ENCODE measurements at regions not wholly inside any gene's neighbourhood (a gene's known extent, or its start where the extent isn't known, plus 50 kb on each side); places are given as distances from the start of the nearest gene placed in this dataset.

DNA sequence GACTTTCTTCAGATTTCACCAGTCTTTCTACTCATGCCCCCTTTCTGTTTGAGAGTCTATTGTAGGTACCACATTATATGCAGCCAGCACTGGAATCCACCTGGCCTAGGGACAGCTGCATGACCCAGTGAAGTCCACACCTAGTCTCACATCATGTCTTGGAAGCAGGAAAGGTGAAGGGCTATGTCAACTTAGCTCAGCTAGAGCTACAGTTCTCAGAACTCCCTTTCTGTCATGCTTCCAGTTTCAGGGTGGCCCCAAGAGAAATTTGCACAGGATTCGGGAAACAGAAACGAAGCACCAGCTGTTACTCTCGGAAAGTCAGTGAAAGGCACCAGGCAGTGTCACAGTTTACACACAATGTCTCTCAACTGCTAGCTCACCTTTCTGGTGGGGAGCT is 51.6 kb upstream of the NLRP1 start:
- DNase-seq, result no peak

DNA sequence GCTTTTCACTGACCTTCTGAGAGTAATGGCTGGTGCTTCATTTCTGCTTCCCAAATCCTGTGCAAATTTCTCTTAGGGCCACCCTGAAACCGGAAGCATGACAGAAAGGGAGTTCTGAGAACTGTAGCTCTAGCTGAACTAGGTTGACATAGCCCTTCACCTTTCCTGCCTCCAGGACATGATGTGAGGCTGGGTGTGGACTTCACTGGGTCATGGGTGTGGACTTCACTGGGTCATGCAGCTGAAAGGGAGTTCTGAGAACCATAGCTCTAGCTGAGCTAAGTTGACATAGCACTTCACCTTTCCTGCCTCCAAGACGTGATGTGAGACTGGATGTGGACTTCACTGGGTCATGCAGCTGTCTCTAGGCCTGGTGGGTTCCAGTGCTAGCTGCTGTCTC is 54.3 kb upstream of the NLRP1 start:
- DNase-seq, result no peak

DNA sequence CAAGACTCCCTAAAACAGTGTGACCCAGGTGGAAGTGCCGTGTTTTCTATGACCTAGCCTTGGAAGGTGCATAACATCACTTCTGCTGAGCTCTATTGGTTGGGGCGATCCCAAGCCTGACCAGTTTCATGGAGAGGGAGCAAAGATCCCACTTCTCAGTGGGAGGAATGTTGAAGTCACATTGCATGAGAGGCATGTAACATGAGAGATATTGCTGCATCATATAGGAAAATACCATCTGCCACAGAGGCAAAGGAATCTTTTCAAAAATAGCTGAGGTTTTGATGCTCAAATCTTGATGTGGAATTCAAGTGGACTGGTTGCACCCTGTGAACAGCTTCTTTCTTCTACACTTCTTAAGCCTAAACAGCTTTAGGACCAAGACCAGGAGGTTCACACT is 56.4 kb upstream of the NLRP1 start:
- DNase-seq, result no peak

DNA sequence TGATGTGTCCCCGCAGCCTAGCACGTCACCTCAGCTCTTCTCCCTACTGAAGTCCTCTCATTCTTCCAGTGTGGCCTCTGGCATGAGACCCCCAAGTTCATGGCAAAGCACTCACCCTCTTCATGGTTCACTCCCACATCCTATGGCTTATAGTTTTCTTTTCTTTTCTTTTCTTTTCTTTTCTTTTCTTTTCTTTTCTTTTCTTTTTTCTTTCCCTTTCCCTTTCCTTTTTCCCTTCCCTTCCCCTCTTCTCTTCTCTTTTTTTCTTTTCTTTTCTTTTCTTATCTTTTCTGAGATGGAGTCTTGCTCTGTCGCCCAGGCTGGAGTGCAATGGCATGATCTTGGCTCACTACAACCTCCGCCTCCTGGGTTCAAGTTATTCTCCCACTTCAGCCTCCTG is 58.4 kb upstream of the NLRP1 start:
- no peak for DNase-seq

DNA sequence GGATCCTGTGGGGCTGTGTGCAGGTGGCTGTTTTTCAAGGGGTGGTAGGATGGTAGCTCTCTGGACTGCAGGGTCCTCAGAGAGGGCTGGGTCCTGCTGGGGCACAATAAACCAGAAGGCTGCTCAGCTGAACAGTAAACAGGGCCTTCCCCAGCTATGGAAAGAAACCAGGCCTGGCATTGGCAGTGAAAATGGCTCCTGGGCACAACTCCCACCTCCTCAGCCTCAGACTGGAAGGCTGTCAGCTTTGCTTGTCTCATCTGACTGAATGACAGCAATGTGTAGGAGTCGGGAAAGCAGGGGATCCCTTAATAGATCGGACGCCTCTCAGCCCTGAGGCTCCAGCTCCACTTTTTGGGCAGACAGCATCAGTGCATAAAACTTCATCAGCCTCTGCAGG is 59.8 kb upstream of the NLRP1 start:
- no peak for DNase-seq

DNA sequence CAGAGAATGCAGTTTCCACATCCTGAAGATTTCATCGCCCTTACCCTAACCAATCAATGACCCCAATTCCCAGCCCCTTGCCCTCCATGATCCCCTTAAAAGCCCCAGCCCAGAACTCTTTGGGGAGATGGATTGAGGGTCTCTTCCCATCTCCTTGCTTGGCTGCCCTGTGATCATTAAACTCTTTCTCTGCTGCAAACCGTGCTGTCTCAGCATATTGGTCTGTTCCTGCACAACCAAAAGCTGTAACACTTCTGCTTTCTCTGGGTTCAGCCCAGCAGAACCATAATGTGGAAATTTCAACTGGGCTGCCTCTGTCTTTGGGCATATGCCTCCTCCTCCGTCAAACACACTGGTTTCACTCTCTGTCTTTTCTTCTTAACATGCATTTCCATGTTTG is 67.0 kb upstream of the NLRP1 start:
- DNase-seq, result no peak

DNA sequence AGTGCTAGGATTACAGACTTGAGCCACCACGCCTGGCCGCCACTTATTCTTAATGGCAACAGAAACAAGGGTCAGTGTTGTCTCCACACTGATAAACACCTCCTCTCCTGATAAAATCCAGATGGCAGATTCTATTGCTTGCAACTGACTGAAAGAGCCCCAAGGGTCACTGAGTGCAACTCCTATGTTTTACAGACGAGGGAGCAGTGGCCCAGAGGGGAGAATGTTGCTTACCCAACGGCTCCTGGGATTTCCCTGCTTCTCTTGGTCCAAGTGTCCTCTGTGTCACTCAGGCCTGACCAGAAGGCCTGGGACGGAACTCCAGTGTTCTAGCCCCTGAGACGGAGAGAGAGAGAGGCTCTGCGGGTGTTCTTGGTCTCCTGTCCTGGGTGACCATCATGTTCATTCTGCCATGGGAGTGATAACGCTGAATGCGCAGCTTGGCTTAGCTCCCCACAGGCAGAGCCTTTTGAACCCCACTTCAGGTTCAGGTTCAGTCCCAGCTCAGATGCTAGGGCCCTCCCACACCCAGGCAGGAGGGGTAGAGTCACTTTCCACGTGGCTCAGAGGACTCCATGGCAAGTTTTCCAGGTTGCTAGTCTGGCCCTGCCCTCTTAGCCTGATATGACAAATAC is 77.3 kb upstream of the NLRP1 start:
- no peak for DNase-seq

DNA sequence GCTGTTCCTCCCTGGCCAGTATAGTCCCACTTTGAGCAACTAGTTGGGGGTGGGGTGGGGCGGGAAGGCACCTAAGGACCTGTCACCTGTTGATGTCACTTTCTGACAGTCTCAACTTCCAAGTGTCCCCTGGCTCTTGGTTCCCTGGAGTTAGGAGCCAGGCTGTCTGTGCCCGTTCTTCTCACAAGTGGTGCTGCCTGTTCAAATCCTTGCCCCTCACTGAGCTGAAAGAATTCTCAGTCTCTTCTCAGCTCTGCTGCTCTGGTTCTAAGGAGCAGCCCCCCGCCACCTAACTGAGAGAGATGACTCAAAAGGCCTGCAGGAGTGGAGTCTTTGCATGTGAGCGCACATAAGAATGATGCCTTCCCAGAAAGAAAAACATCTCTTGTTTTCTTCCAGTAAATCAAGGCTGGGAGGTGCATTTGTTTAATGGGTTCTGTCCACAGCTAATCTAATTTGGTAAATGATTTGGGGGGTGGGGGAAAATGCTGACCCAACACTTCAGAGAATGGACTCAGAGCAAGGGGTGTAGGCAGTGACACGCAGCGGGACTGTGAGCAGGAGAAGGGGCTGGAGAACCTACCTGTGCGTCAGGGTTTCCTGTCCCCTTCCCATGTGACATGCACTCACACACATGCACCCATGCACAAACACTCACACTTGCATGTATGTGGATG is 78.2 kb upstream of the NLRP1 start:
- no peak for DNase-seq

DNA sequence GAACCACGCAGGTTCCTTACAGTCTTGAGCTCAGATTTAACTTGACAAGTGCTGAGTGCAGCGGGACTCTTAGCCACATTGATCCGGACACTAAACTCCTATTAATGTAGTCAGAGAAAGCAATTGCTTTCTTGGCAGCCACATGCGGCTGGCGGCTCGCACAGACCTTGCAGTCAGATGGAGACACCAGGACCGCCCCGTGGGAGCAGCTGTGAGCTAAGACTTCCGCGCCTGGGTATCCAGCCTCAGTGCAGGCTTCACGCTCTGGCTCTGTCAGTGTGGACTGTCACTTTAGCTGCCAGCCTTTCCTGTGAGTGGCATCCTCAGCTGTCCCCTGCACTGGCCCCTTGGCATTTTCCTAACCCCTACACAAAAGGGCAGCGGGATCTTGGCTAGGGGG is 80.9 kb upstream of the NLRP1 start:
- DNase-seq, result no peak

DNA sequence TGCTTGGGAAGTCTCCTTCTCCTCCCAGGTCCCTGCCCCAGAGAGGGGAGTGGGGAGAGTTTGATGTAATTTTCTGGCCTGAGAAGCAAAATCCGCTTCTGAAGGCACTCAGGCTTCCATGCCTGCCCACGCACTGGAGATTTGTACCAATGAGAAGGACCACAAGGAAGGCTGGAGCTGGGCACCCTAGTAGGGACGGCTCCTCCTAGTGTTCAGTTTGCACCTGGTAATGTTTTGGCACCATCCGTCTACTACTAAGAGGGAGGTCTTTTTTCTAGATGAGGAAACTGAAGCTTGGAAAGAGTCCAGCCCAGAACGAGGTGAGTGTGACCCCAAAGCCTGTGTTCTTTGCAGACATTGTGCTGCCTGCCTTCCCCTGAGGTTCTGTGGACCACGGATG is 83.6 kb upstream of the NLRP1 start:
- peak; percentile 34 for DNase-seq

DNA sequence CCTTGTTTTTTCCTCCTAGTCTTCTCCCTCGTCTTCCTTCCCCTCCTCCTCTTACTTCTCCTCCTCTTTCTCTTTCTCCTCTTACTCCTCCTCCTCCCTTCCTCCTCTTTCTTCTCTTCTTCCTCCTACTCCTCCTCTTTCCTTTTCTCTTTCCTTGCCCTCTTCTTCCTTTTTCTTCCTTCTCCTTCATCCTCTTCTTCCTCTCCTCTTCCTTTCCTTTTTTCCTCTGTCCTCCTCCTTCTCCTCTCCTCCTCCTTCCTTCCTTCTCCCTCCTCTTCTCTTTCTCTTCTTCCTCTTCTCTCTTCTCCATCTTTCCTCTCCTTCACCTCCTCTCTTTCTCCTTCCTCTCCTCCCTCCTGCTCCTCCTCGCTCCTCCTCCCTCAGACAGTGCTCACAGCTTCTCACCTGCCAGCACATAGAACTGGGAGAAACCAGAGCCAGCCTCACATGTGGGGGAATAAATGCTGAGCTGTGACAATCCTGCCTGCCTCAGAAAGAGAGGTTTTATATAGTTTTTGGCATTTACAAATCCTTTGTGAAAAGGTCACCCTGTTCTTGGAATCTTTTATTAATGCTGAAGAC is 84.3 kb upstream of the NLRP1 start:
- DNase-seq, result no peak

DNA sequence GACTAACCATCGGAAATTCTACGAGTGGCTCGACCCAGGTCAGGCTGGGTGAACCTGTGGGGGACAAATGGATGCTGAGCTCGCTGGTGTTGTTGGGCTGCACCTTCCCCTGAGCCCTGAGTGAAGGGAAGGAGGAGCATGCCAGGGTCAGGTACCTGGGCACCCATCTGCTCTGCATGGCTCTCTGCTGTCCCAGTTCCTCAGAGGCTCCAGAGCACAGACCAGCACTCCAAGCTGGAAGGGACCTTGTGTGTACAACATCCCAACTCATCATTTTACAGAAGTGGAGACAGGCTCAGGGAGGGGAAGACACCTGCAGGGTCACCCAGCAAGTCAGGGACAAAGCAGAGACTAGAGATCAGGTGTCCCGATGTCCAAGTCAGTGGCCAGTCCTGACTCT is 84.9 kb upstream of the NLRP1 start:
- no peak for DNase-seq

DNA sequence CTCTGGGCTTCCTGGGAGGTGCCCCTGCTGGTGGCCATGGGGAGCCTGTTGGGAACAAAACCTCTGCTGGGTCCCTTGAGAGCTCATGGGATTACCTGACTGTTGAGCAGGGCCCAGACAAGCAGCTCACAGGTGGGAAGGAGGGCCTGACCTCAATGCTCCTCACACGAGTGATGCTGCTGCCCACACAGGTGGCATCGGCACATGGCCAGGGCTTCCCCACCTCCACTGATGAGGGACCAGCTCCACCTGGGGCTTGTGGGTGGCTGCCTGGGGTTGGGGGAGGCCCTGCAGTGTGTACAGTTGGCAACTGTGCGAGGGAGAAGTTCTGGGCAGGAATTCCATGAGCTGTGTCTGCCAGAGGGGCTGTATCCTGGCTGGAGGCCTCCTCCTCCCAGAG is 87.8 kb upstream of the NLRP1 start:
- no peak for DNase-seq

DNA sequence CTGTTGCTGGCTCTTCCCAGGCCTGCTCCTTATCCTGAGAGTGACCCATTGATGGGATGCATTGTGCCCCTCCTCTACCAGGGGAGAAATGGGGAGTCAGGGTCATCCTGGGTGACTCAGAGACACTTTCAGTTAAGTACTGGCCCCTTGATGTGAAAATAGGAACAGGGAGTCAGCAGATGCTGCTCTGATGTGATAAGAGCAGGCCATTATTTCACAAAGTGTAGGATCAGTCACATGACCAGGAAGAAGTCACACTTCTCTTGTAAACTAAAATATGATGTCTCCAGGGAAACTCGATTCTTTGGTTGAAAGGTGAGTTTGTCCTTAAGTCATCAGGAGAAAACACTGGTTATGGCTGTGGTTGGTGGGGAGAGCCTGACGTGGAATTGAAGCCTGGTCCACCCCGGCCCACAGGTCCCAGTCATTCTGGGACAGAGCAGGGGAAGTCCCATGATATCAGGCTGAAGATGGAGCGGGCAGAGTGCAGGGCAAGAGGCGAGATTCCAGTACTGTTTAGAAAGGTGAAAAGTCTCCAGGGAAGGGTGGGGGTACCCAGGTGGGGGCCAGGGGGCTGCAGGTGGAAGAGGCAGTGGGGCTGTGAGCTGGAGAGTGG is 88.6 kb upstream of the NLRP1 start:
- no peak for DNase-seq

DNA sequence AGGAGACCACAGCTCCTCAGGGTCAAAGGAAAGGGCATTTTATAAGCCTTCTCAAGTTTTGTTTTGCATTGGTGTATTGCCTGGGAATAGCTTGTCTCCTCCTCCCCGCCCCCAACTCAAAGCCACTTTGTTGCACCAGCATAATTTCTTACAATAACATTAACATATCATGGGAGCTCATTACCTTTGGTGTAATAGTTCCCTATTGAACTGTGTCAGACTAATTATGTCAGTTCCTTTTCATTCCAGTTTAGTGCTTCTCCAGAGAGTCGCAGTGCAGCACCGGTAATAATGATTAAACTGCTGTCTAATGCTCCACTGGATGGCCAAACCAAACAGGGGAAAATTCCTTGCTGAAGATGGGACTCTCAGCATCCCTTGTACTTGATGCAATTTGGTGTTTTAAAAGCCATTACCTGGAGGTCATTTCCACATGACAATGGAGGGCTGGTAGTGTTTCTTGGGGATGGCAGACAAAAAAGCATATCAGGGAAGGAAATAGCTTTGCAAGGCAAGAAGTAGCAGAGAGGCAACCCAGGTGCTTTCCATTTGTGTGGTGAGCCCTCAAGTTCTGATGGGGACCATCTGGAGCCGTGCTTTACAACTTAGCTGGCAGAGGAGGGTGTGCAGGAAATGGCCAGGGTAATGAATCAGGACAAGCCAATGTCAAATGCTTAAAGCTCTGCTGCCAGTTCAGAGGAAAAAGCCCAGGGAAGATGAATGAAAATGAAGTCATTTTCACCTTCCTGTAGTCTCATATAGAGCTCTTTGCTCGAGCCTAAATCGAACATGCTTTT is 91.5 kb upstream of the NLRP1 start:
- DNase-seq, result peak; percentile 12

DNA sequence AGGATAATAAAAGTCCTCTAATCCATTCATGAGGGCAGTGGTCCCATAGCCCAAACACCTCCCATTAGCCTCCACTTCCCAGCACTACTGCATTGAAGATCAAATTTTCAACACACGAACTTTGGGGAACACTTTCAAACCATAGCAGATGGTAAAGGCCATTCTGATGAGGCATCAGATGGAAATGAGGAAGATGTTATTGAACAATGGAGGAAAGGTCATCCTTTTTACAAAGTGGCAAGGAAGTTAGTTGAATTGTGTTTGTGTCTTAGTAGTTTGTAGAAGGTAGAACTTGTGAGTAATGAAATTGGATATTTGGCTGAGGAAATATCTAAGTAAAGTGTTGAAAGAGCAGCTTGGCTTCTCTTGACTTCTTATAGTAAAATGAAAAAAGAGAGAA is 93.3 kb upstream of the NLRP1 start:
- no peak for DNase-seq

DNA sequence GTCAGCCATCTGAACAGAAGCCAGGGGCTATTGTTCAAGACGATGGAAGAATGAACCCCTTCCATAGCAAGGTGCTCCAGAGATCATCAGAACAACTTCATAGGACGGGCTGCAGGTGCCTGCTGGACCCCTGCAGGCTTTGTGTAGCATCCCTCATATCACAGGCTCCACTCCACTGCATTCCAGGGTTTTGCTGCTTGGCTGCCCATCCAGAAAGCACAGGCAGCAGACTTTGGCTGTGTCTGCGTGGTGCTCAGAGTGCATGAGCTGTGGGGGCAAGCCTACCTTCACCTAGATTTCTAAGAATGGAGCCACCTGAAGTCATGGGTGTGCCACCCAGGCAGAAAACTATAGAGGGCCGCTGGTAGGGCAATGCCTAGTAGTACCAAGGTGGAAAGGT is 93.9 kb upstream of the NLRP1 start:
- DNase-seq, result no peak

DNA sequence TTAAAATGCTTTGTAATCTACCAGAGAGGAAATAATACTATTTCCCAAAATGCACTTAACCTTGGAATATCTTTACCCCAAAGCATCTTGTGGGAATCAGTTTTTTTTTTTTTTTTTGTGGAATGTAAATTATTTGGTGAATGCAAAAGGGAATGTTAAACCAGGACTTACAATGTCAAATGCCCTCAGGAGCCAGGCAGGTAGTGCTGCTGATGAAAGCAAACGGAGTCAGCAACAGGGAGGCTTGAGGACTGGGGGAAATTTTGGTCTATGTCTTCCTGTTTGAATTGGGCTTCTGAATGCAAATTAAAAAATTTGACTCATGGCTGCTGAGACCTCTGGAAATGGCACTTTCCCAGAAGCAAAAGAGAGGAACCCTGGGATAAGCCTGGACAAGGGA is 96.5 kb upstream of the NLRP1 start:
- no peak for DNase-seq

DNA sequence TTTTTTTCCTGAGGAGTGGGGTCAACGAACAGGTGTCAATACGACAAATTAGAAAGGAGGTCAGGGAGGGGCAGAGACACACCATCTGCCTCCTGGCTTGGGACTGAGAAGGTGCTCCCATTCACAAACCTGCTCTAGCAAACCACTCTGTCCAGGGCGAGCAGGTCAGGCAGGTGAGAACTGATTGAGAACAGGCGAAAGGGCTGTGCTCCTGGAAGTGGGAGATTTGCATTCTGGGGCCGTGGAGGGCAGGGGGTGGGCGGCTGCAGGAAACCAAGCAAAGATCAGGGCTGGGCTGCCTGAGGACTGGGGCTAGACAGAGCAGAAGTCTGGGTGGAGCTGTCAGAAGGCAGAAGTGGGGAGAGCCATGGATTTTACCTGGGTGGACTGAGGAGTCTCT is 98.9 kb upstream of the NLRP1 start:
- DNase-seq, result no peak

DNA sequence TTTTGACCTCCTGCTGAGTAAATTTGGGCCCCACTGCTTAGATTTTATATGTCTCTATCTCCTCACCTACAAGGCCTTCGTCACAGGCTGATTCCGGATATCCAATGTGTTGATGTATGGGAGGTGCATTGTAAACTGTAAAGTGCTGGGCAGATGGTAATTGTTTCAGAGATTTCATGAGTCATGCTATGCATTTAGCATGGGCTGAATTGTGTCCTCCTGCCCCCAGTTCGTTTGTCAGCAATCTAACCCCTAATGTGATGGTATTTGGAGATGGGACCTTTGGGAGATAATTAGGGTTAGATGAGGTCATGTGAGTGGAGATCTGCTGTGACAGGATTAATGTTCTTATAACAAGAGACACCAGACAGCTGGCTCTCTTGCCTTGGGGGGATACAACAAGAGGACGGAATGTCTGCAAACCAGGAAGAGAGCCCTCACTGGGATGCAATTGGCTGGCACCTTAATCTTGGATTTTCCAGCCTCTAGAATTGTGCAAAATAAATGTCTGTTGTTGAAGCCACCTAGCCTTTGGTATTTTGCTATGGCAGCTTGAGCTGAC is 101.8 kb upstream of the NLRP1 start:
- DNase-seq, result no peak

DNA sequence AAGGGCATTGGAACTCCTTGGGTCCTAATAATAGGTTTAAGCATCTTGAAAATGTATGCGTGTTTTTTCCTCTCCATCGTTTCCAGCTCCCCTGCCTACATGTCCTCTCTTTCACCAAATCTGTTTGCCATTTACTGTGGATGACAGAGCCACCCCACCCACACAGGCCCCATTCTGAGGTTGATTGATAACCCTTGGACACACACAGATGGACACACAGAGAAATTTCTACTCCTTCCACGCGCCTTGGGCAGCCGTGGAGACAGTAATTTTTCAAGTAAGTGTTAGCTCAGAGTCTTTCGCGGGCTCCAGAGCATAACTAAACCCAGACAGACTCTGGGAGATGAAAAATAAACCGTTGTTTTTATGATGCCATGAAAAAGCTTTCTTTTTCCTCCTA is 103.3 kb upstream of the NLRP1 start:
- no peak for DNase-seq

DNA sequence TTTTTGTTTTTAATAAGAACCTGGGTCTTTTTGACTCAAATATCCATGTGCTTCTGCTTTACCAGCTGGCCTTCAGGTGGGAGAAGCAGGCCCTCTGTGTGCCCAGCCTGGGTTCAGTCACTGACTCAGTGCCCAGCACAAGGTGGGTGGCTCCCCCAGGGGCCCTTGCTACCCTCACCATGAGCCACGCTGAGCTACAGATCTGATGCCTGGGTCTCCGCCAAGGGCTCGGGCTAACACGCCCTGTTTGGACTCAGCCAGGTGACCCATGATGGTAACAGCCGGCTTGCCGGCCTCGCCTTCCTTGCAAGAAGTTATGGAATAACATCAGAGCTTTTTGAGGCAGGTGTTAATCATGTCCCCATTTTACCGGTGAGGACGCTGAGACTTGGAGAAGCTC is 109.5 kb upstream of the NLRP1 start:
- no peak for DNase-seq

DNA sequence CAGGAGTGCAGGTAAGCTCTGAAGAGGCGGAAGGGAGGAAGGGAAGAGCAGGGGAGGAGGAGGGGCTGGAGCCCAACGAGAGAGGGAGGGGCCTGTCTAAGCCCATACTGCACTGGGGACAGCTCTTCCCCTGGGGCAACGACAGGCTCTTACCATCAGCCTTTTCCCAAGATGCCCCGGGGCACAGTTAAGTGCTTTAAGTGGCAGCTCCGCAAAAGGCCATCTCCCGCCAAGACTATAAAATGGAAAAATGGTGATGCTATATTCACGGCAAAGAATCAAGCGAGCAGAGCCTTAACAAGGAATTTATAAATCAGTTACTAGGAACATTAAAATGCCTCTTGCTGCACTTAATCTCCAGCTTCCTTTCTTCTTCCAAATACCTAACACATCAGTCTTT is 110.2 kb upstream of the NLRP1 start:
- DNase-seq, result no peak
